SIG-M5 treated with dmso at 0.1 percent for 504 hours (cell line): ENCODE measurements at regions not wholly inside any gene's neighbourhood (a gene's known extent, or its start where the extent isn't known, plus 50 kb on each side); places are given as distances from the start of the nearest gene placed in this dataset.
"Not testable (repeated sequence)": the region's sequence is repeated elsewhere in the genome, so short reads cannot be mapped to it uniquely, and the experiment has no call there.

Experiments
- DNase-seq: peaks from one replicate; lab custom pipeline; 2025; ENCODE audit not compliant: unreplicated experiment; lab: John Stamatoyannopoulos, UW

DNA sequence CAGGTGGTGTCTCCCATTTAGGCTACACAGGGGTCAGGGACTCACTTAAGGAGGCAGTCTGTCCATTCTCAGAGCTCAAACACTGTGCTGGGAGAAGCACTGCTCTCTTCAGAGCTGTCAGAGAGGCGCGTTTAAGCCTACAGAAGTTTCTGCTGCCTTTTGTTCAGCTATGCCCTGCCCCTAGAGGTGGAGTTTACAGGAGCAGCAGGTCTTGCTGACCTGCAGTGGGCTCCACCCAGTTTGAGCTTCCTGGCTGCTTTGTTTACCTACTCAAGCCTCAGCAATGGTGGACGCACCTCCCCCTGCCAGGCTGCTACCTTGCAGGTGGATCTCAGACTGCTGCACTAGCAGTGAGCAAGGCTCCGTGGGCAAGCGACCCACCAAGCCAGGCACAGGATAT lies 260.1 kb downstream of the MEF2C start:
- DNase-seq, result peak; percentile 3

DNA sequence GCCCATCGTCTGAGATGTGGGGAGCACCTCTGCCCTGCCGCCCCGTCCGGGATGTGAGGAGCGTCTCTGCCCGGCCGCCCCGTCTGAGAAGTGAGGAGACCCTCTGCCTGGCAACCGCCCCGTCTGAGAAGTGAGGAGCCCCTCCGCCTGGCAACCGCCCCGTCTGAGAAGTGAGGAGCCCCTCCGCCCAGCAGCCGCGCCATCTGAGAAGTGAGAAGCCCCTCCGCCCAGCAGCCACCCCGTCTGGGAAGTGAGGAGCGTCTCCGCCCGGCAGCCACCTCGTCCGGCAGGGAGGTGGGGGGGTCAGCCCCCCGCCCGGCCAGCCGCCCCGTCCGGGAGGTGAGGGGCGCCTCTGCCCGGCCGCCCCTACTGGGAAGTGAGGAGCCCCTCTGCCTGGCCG lies 267.2 kb downstream of the MEF2C start:
- not testable (repeated sequence) for DNase-seq

DNA sequence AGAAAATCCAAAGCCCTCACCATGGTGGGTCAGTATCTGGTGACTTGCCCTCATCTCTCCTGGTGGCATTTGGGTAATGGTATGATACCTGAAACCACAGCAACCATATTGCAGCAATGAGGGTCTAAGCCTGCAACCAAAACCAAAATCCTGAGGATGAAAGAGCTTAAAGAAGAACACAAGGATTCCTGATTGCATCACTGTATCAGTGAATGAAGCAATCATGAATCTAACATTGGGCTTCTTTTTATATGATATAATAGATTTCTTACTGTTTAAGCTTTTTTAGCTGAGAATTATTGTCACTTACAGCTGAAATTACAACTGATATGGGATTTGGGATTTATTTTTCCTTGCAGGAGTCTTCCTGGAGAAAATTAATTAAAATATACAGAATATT lies 269.9 kb downstream of the MEF2C start:
- DNase-seq, result no peak

DNA sequence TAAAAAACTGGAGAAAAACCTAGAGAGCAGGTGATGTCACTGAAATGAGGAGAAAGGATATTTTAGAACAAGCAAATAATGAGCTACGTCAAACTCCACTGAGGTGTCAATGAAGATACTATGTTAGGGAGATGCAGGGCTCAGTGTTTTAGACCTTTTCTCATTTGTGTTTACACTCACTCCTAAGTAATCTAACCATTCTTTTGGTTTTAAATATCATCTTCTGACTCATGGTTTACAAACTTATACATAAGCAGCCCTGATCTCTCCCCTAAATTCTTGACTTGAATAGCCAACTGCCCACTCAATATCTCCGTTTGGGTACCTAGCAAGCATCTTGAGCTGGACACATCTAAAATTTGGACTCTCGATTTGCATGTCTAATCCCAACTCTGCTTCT lies 272.4 kb downstream of the MEF2C start:
- no peak for DNase-seq

GRCh38 chr5:88607492-88607891 lies 275.5 kb downstream of the MEF2C start:
- DNase-seq, result no peak

GRCh38 chr5:88606626-88607025 lies 276.4 kb downstream of the MEF2C start:
- no peak for DNase-seq

DNA sequence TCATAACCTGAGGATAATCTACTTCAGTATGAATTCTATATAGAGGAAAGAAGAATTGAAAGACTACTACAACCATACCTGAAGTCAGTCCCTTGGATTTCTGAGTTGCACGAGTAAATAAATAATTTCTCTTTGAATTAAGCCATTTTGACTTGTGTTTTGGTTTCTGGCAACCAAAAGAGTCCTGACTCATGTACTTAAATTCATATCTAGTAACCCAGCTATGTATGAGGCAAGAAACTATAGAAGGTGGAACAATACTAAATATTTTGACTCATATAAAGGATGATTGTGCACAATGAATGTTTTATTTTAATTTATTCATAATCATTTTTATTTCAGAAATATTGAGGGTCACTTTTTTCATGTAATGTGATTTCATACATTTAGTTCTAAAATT lies 276.8 kb downstream of the MEF2C start:
- DNase-seq, result no peak

DNA sequence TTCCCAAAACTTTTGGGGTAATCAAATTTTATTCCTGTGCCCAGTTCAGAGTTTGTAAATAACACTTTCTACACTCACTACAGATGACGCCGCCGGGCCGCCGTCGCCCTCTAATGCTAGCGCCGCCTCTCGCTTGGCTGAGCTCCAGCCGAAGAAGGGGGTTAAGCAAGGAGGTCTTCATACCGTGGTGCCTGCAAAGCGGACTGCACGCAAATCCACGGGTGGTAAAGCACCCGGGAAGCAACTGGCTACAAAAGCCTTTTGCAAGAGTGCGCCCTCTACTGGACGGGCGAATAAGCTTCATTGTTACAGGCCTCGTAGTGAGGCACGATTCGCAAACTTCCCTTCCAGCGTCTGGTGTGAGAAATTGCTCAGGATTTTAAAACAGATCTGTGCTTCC lies 280.4 kb downstream of the MEF2C start:
- DNase-seq, result peak; percentile 8

GRCh38 chr5:88594441-88594840 lies 288.5 kb downstream of the MEF2C start:
- DNase-seq, result no peak

GRCh38 chr5:88588609-88589008 lies 294.4 kb downstream of the MEF2C start:
- DNase-seq, result no peak

DNA sequence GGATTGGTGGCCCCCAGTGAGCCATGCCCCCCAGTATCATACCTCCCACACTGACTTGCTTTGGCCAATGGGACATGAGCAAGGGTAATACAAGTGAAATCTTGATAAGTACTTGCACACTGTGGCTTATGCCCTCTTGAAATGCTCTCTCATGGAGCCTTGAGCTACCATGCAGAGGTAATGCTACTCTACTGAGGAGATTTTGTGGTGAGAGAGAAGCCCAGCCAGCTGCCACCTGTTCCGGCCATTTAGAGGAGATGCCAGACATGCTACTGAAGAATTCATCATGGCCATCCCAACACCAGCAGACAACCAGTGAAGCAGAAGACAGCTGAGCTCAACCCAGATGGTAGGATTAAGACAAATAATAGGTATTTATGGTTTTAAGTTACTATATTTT lies 299.5 kb downstream of the MEF2C start:
- DNase-seq, result no peak

DNA sequence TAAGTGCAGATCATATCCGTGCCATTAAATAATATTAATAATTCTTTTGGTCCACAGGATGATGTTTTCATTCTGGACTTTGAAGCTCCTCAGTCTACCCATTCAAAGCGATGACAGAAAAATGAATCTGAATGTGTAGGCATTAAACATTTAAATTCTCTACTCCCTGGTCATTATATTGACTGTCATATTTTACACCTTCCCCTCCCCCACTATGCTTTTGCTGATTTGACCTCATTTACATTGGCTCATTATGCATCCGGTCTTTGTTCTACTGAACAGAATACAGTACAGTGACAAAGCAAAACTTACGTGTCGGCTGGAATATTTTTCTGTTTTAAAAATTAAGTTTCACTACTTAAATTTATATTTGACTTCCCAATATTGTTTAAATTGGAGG lies 289.7 kb upstream of the TMEM161B start:
- DNase-seq, result no peak

GRCh38 chr5:88557881-88558280 lies 289.2 kb upstream of the TMEM161B start:
- DNase-seq, result no peak

GRCh38 chr5:88557131-88557530 lies 288.5 kb upstream of the TMEM161B start:
- no peak for DNase-seq

GRCh38 chr5:88556406-88556805 lies 287.8 kb upstream of the TMEM161B start:
- no peak for DNase-seq

DNA sequence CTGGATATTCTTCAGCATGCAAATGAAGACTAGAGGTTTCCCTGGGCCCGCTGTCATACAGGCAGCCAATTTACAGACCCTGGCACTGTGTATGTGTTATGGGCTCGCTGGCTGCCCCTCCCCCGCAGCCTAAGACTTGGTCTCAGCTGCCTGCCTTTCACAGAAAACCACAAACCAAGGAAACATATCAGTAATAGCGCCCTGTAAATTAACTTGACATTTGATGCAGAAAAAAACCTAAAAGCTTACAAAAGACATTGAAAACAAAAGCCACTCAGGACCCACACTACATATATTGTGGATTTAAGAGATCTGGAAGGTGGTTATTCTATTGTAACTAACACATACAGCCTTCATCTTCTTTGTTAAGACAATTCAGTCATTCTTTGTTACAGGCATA lies 287.0 kb upstream of the TMEM161B start:
- DNase-seq, result no peak

DNA sequence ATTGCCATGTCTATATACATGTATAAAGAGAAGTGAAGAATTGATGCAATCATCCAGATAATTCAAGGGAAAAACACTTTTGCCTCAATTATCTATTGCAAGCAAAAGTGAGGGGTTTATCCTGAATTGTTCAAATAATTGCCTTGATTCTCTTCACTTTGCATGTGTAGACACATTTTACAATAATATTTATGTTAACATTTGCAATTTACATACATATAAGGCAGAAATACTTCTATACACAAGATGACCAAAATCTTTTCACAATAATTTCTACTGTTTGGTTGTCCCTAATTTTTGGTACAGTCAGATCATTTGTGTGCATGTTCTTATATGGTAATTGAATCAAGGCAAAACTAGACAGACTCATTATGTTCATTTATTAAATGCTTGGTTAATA lies 285.3 kb upstream of the TMEM161B start:
- DNase-seq, result no peak

DNA sequence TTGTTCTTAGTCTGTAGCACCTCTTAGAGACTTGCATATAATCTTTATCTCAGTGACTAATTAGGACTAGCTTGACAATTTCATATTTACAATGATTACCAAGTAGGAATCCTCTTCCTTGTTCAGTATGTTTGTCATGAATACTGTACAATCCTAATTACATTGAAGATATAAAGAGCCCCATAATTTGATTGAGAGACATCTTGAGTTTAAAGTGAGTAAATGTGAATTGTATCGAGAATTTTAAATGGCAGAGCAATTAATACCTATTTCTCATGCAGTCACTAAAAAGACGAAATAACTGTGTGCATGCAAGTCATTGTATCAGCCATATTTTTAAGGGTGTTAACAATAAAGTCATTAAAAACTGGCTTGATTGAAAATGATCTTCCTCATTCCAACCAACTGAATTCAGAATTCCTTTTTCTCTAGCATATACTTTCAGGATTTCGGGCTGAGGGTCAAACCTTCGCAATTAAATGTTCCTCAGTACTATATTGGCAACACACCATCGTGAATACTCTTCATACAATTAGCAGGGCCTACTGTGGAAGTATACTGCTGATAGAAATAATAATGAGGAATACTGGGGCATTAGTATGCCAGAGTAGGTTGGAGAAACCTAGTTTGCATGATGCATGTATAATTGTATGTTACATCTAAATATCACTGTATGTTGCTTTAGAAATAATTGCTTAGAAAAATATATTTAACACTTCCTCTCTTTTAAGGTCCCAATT lies 284.7 kb upstream of the TMEM161B start:
- no peak for DNase-seq

DNA sequence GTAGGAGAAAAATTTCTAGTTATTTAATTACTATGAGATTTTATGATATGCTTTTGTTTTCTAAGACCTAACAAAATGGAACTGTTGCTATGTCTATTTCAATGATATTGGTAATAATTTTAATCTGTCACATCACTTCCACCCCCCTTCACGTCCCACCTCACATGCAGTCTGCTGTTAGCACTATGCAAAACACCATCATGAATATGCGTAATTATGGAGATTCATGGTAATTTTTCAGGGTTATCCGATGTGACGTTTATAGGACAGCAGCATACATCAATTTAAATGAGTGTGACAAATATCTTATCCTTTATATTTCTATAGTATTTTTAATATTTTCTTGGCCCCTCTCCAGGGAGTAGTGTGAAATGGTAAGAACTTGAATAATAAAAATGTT lies 283.8 kb upstream of the TMEM161B start:
- no peak for DNase-seq

DNA sequence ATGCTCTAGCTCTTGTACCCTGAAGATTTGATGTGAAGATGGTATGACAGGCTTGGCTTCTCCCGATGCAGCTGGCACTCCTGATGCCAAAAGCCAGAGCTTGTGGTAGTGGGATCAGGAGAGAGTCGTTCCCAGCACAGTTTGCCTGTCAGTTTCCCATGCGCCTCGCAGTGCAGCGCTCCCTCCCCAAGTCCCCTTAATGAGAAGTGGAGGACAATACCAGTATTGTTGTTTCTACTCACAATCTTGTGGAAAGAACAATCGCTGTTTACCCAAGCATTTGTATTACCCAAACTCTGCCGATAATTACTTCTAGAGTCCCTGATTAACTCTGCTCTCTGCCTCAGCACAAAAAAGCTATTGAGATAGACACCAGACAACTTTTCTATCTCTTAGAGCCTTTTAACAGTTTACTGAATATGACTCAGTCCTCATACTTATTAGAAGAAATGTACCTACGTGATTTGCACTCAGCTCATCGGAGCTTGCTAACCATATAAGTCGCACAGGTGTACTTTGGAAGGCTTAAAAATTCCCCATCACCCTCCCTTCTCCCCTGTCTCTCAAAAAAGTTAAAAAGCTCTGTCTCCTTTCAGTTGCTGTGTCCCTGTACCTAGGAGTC lies 283.2 kb upstream of the TMEM161B start:
- DNase-seq, result no peak

GRCh38 chr5:88550736-88551135 lies 282.1 kb upstream of the TMEM161B start:
- DNase-seq, result no peak

DNA sequence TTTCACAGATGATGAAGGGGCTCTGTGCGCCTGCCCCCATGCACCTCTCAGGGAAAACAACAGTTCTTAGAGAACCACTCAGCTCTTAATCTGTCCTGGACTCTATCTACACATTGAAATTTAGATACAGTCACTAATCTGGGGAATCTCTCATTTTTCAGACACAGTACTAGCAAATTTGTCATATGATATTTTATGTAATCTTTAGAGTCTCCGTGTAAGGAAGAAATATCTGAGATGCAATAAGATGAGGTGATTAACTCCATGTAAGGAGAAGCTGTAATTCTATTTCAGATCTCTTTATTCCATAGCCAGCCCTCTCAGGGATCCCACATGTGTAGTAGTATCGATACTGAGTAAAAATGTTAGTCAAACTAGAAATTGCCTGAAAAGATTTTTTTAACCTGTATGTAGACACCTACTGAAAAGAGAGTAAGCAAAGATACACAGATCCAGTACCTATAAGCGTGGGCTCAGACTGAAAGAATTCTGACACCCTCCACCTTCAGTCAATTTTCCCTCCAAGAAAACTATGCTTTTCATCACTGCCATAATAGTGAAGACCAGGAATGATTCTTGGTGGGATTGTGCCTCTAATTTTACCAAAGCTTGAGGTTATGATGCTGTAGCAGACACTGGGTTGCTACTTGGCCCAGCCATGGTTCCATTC lies 279.6 kb upstream of the TMEM161B start:
- DNase-seq, result no peak
